ENCODE measurements at regions not wholly inside any gene's neighbourhood (a gene's known extent, or its start where the extent isn't known, plus 50 kb on each side); places are given as distances from the start of the nearest gene placed in this dataset.

GRCh38 chr15:100768501-100768931, 111.1 kb upstream of the ALDH1A3 start:
- Histone ChIP-seq H4K91ac (replicated peaks; ENCODE audit: insufficient read length, low read length) (peak overlapping the region; percentile 46), H3K4me3 (ENCODE audit: extremely low read depth in 1 of 4, insufficient read depth in 2 of 4, low read depth in 3 of 4, low read length in 4 of 4) (no peak overlapping the region), H3K4me2 (ENCODE audit: insufficient read depth in 1 of 2, low read depth in 2 of 2, low read length in 2 of 2) (no peak overlapping the region), H2BK12ac (ENCODE audit: low read depth, low read length) (no peak overlapping the region), H3K18ac (ENCODE audit: extremely low read depth, low read length) (no peak overlapping the region), H2AFZ (ENCODE audit: low read length) (no peak overlapping the region), H3K9ac (replicated peaks in 1 of 4; ENCODE audit: extremely low read depth in 1 of 4, low read depth in 3 of 4, low read length in 3 of 4) (no peak overlapping the region), H4K20me1 (replicated peaks in 1 of 2; ENCODE audit: control insufficient read depth in 1 of 2, insufficient read depth in 2 of 2, low read length in 2 of 2) (no peaks in the 10 kb centered on the region), H3K23ac (ENCODE audit: insufficient read length) (no peak overlapping the region), H3K27ac (ENCODE audit: low read depth, low read length) (no peak overlapping the region), H3K79me2 (ENCODE audit: control insufficient read depth in 1 of 2, insufficient read depth in 2 of 2, low read length in 2 of 2) (no peaks in the 10 kb centered on the region), H3K4ac (replicated peaks; ENCODE audit: insufficient read length, low read depth, low read length) (no peak overlapping the region), H3K4me1 (replicated peaks in 1 of 4; ENCODE audit: control insufficient read depth in 3 of 4, insufficient read depth in 4 of 4, low read length in 3 of 4) (peaks cover 0 to 7% (median 1%) of the 10 kb centered on the region in 4 experiments; a peak in 4 of 7 replicates), H2BK5ac (ENCODE audit: low read depth, low read length) (no peak overlapping the region), H2BK20ac (ENCODE audit: low read length) (no peak overlapping the region), H2BK15ac (ENCODE audit: low read length) (no peak overlapping the region), H3K23me2 (ENCODE audit: low read depth, low read length) (no peaks in the 10 kb centered on the region), H2BK120ac (replicated peaks; ENCODE audit: low read depth, low read length) (no peak overlapping the region), H3K9me3 (ENCODE audit: insufficient read depth in 2 of 2, low read depth in 1 of 2, low read length in 1 of 2) (no peaks in the 10 kb centered on the region), H4K5ac (ENCODE audit: insufficient read length, low read depth, low read length) (no peak overlapping the region), H3K36me3 (ENCODE audit: control insufficient read depth in 2 of 4, insufficient read depth in 4 of 4, low read length in 3 of 4) (no peaks in the 10 kb centered on the region), H4K8ac (ENCODE audit: extremely low read depth, insufficient read depth, low read length) (no peak overlapping the region; the same call in 1 of the 2 replicates), H2AK5ac (ENCODE audit: low read depth, low read length) (no peak overlapping the region), H3K14ac (ENCODE audit: insufficient read length) (no peak overlapping the region), H3K56ac (replicated peaks; ENCODE audit: insufficient read length, low read depth, low read length) (no peak overlapping the region), H3K79me1 (ENCODE audit: low read depth, low read length) (no peaks in the 10 kb centered on the region), H3K27me3 (replicated peaks in 1 of 4; ENCODE audit: control insufficient read depth in 3 of 4, extremely low read depth in 1 of 4, insufficient read depth in 3 of 4, low read length in 3 of 4) (no peaks in the 10 kb centered on the region)
- 91% methylated on average over 9 of the region's 9 CpGs; no CpG with 5 or more reads in 1 of the 2 experiments for WGBS, 2 experiments (ENCODE audit: extremely low coverage in 1 of 2, insufficient coverage in 1 of 2, insufficient read length in 1 of 2, insufficient replicate concordance in 2 of 2, low coverage in 1 of 2, low lambda C conversion rate in 2 of 2, missing lambda C conversion rate in 1 of 2)
- CTCF ChIA-PET (ENCODE audit: partially characterized antibody), result no interaction called here
- FAIRE-seq, result no peak
- DNase-seq (ENCODE audit: low read depth in 1 of 2, low spot score in 2 of 2), result no peak
- POLR2A ChIA-PET (ENCODE audit: partially characterized antibody), result no interaction called here
- TF ChIP-seq KDM4A (IDR thresholded peaks at IDR 0.05; ENCODE audit: low read depth, low read length, severe bottlenecking) (no peak), SP2 (IDR thresholded peaks at IDR 0.05; ENCODE audit: low read length) (no peak), SP4 (IDR thresholded peaks at IDR 0.05; ENCODE audit: low read length) (no peak), GTF2F1 (IDR thresholded peaks at IDR 0.05; ENCODE audit: borderline replicate concordance, low read depth, low read length) (no peak), MAX (IDR thresholded peaks at IDR 0.05) (no peak), CHD2 (IDR thresholded peaks at IDR 0.05; ENCODE audit: low read length) (no peak), SRF (IDR thresholded peaks at IDR 0.05; ENCODE audit: low read depth, low read length) (no peak), CTCF (IDR thresholded peaks at IDR 0.05; ENCODE audit: control extremely low read depth in 1 of 3, insufficient read depth in 1 of 3, low read depth in 1 of 3, low read length in 3 of 3) (no peak), BCL11A (IDR thresholded peaks at IDR 0.05; ENCODE audit: low read depth in 2 of 2, low read length in 2 of 2) (no peak)

All from H1 (cell line).